IPS-15b (cell line): ENCODE measurements at regions not wholly inside any gene's neighbourhood (a gene's known extent, or its start where the extent isn't known, plus 50 kb on each side); places are given as distances from the start of the nearest gene placed in this dataset.
"Not testable (repeated sequence)": the region's sequence is repeated elsewhere in the genome, so short reads cannot be mapped to it uniquely, and the experiment has no call there.

Experiments
- H3K27me3 ChIP-seq: one replicate; pipeline ENCODE4 v1.6.1; 2013; ENCODE audit warnings: low read length; ENCODE audit not compliant: control insufficient read depth, insufficient read depth
- H3K36me3 ChIP-seq: one replicate; pipeline ENCODE4 v1.6.1; 2013; ENCODE audit warnings: low read length; ENCODE audit not compliant: control insufficient read depth, insufficient read depth
- H3K4me1 ChIP-seq: one replicate; pipeline ENCODE4 v1.6.1; 2013; ENCODE audit warnings: mild to moderate bottlenecking, low read length; ENCODE audit not compliant: control insufficient read depth, insufficient read depth
- H3K4me3 ChIP-seq: one replicate; pipeline ENCODE4 v1.5.1; 2013; ENCODE audit warnings: low read depth, low read length
- H3K9ac ChIP-seq: one replicate; pipeline ENCODE4 v1.6.1; 2013; ENCODE audit warnings: low read depth, mild to moderate bottlenecking, low read length
- H3K9me3 ChIP-seq: one replicate; pipeline ENCODE4 v1.6.1; 2013; ENCODE audit warnings: mild to moderate bottlenecking, low read length; ENCODE audit not compliant: control insufficient read depth, insufficient read depth

- H3K4me3 ChIP-seq = no peak overlapping the region
- H3K36me3 ChIP-seq = no peaks in the 10 kb centered on the region
- no peak overlapping the region for H3K9ac ChIP-seq
- H3K4me1 ChIP-seq = no peaks in the 10 kb centered on the region
- no peaks in the 10 kb centered on the region for H3K9me3 ChIP-seq
- H3K27me3 ChIP-seq = no peaks in the 10 kb centered on the region
Observed at GRCh38 chr9:28453918-28454317, 880.6 kb upstream of the C9orf72 start.

GRCh38 chr9:28456861-28457260 is 883.6 kb upstream of the C9orf72 start:
- Histone ChIP-seq H3K9me3 (no peaks in the 10 kb centered on the region), H3K4me3 (no peak overlapping the region), H3K27me3 (no peaks in the 10 kb centered on the region), H3K36me3 (no peaks in the 10 kb centered on the region), H3K9ac (no peak overlapping the region), H3K4me1 (no peaks in the 10 kb centered on the region)

- Histone ChIP-seq H3K9me3 (no peaks in the 10 kb centered on the region), H3K4me3 (no peak overlapping the region), H3K4me1 (no peaks in the 10 kb centered on the region), H3K9ac (no peak overlapping the region), H3K27me3 (no peaks in the 10 kb centered on the region), H3K36me3 (no peaks in the 10 kb centered on the region)
Observed at GRCh38 chr9:28464481-28465216, 891.4 kb upstream of the C9orf72 start.

GRCh38 chr9:28471261-28471660 is 898.0 kb upstream of the C9orf72 start:
- H3K36me3 ChIP-seq = no peaks in the 10 kb centered on the region
- H3K4me1 ChIP-seq = no peaks in the 10 kb centered on the region
- H3K4me3 ChIP-seq = no peak overlapping the region
- H3K27me3 ChIP-seq = no peaks in the 10 kb centered on the region
- no peak overlapping the region for H3K9ac ChIP-seq
- no peaks in the 10 kb centered on the region for H3K9me3 ChIP-seq

GRCh38 chr9:28487561-28487960 is 914.3 kb upstream of the C9orf72 start:
- H3K9ac ChIP-seq = no peak overlapping the region

GRCh38 chr9:28491121-28491520 is 917.8 kb upstream of the C9orf72 start:
- Histone ChIP-seq H3K9ac (no peak overlapping the region), H3K9me3 (no peaks in the 10 kb centered on the region), H3K27me3 (no peaks in the 10 kb centered on the region), H3K36me3 (no peaks in the 10 kb centered on the region), H3K4me3 (no peak overlapping the region), H3K4me1 (no peaks in the 10 kb centered on the region)

More at GRCh38 chr9:28487561-28487960, 914.3 kb upstream of the C9orf72 start:
- Histone ChIP-seq H3K9me3 (no peaks in the 10 kb centered on the region), H3K36me3 (no peaks in the 10 kb centered on the region), H3K4me1 (no peaks in the 10 kb centered on the region), H3K27me3 (no peaks in the 10 kb centered on the region), H3K4me3 (no peak overlapping the region)

- H3K9me3 ChIP-seq, H3K4me3 ChIP-seq, H3K4me1 ChIP-seq: not testable (repeated sequence)
Observed at GRCh38 chr9:28498168-28498567, 924.9 kb upstream of the C9orf72 start.

GRCh38 chr9:28502189-28502588 is 928.9 kb upstream of the C9orf72 start:
- no peaks in the 10 kb centered on the region for H3K36me3 ChIP-seq
- no peak overlapping the region for H3K9ac ChIP-seq
- no peaks in the 10 kb centered on the region for H3K4me1 ChIP-seq
- H3K4me3 ChIP-seq = no peak overlapping the region
- no peaks in the 10 kb centered on the region for H3K27me3 ChIP-seq
- no peaks in the 10 kb centered on the region for H3K9me3 ChIP-seq

More at GRCh38 chr9:28498168-28498567, 924.9 kb upstream of the C9orf72 start:
- H3K36me3 ChIP-seq, H3K9ac ChIP-seq, H3K27me3 ChIP-seq: not testable (repeated sequence)

- Histone ChIP-seq H3K36me3 (no peaks in the 10 kb centered on the region), H3K4me3 (no peak overlapping the region), H3K4me1 (no peaks in the 10 kb centered on the region), H3K9me3 (no peaks in the 10 kb centered on the region), H3K9ac (no peak overlapping the region), H3K27me3 (no peaks in the 10 kb centered on the region)
Observed at GRCh38 chr9:28502741-28503140, 929.5 kb upstream of the C9orf72 start.

- Histone ChIP-seq H3K4me1 (no peaks in the 10 kb centered on the region), H3K4me3 (no peak overlapping the region), H3K36me3 (no peaks in the 10 kb centered on the region), H3K27me3 (no peaks in the 10 kb centered on the region), H3K9ac (no peak overlapping the region), H3K9me3 (no peaks in the 10 kb centered on the region)
Observed at GRCh38 chr9:28503573-28503972, 930.3 kb upstream of the C9orf72 start.

- Histone ChIP-seq H3K9me3 (no peaks in the 10 kb centered on the region), H3K4me1 (no peaks in the 10 kb centered on the region), H3K27me3 (no peaks in the 10 kb centered on the region), H3K9ac (no peak overlapping the region), H3K36me3 (no peaks in the 10 kb centered on the region), H3K4me3 (no peak overlapping the region)
Observed at GRCh38 chr9:28518439-28518838, 945.2 kb upstream of the C9orf72 start.

- H3K36me3 ChIP-seq, H3K4me1 ChIP-seq, H3K4me3 ChIP-seq, H3K9ac ChIP-seq, H3K27me3 ChIP-seq, H3K9me3 ChIP-seq: not testable (repeated sequence)
Observed at GRCh38 chr9:28524309-28524708, 951.0 kb upstream of the C9orf72 start.
